ENCODE measurements at regions not wholly inside any gene's neighbourhood (a gene's known extent, or its start where the extent isn't known, plus 50 kb on each side); places are given as distances from the start of the nearest gene placed in this dataset.

- ATAC-seq (no peak), DNase-seq (ENCODE audit: low spot score) (no peak)
- H3F3A ChIP-seq (replicated peaks; ENCODE audit: low read depth) = no peaks in the 10 kb centered on the region
- H3K79me2 ChIP-seq (replicated peaks; ENCODE audit: insufficient read depth) = no peaks in the 10 kb centered on the region
- H4K20me1 ChIP-seq (replicated peaks; ENCODE audit: insufficient read depth) = no peaks in the 10 kb centered on the region
- H2AFZ ChIP-seq = no peak overlapping the region
- no peak overlapping the region for H3K27ac ChIP-seq (ENCODE audit: low read depth)
- Mint-ChIP-seq H3K36me3 (ENCODE audit: low read depth) (no peaks in the 10 kb centered on the region; the same call in 2 of the 3 replicates), H3K27me3 (ENCODE audit: insufficient read depth, low read depth, poor library complexity) (peaks cover 18% of the 10 kb centered on the region), H3K4me3 (no peak overlapping the region), H3K9me3 (no peaks in the 10 kb centered on the region), H3K4me1 (no peaks in the 10 kb centered on the region; the same call in 2 of the 3 replicates), H3K27ac (no peak overlapping the region)
- no peak overlapping the region for H3K4me2 ChIP-seq
- no peaks in the 10 kb centered on the region for H3K27me3 ChIP-seq (ENCODE audit: insufficient read depth)
- TF ChIP-seq STAT1 (IDR thresholded peaks at IDR 0.05; ENCODE audit: unreplicated experiment) (no peak), ZNF331 (CRISPR knock-in tag; IDR thresholded peaks at IDR 0.05; ENCODE audit: low read depth) (no peak)
- no peaks in the 10 kb centered on the region for H3K36me3 ChIP-seq (ENCODE audit: insufficient read depth)
- H3K9me2 ChIP-seq (ENCODE audit: insufficient read depth) = no peaks in the 10 kb centered on the region
- no peaks in the 10 kb centered on the region for H3K4me1 ChIP-seq (ENCODE audit: insufficient read depth)
- H3K4me3 ChIP-seq = no peak overlapping the region
Observed at GRCh38 chr2:120482334-120482733, 136.4 kb downstream of the INHBB start.

- Mint-ChIP-seq H3K9me3 (no peaks in the 10 kb centered on the region), H3K27ac (no peak overlapping the region), H3K4me3 (no peak overlapping the region), H3K27me3 (ENCODE audit: insufficient read depth, low read depth, poor library complexity) (peaks cover 21% of the 10 kb centered on the region), H3K4me1 (no peaks in the 10 kb centered on the region; the same call in 2 of the 3 replicates), H3K36me3 (ENCODE audit: low read depth) (no peaks in the 10 kb centered on the region; the same call in 2 of the 3 replicates)
- H3K9me2 ChIP-seq (ENCODE audit: insufficient read depth) = no peaks in the 10 kb centered on the region
- DNase-seq (ENCODE audit: low spot score) (no peak), ATAC-seq (no peak)
- H3K4me2 ChIP-seq = no peak overlapping the region
- H3K4me1 ChIP-seq (ENCODE audit: insufficient read depth) = no peaks in the 10 kb centered on the region
- no peak overlapping the region for H3K4me3 ChIP-seq
- no peaks in the 10 kb centered on the region for H3K36me3 ChIP-seq (ENCODE audit: insufficient read depth)
- no peak overlapping the region for H2AFZ ChIP-seq
- H3K79me2 ChIP-seq (replicated peaks; ENCODE audit: insufficient read depth) = no peaks in the 10 kb centered on the region
- H3K27me3 ChIP-seq (ENCODE audit: insufficient read depth) = no peaks in the 10 kb centered on the region
- H3K27ac ChIP-seq (ENCODE audit: low read depth) = no peak overlapping the region
- H3F3A ChIP-seq (replicated peaks; ENCODE audit: low read depth) = no peaks in the 10 kb centered on the region
- no peaks in the 10 kb centered on the region for H4K20me1 ChIP-seq (replicated peaks; ENCODE audit: insufficient read depth)
- TF ChIP-seq ZNF462 (CRISPR knock-in tag; IDR thresholded peaks at IDR 0.05) (no peak), ETS1 (IDR thresholded peaks at IDR 0.05) (no peak), ZNF331 (CRISPR knock-in tag; IDR thresholded peaks at IDR 0.05; ENCODE audit: low read depth) (no peak), CTCF (conservative IDR thresholded peaks at IDR 0.05; ENCODE audit: low read depth in 2 of 2) (no peak), CREB1 (CRISPR knock-in tag; IDR thresholded peaks at IDR 0.05; ENCODE audit: low read depth) (no peak), EZH2 (IDR thresholded peaks at IDR 0.05; ENCODE audit: low read depth, unreplicated experiment) (no peak), REST (IDR thresholded peaks at IDR 0.05; ENCODE audit: unreplicated experiment) (no peak), POLR2AphosphoS5 (IDR thresholded peaks at IDR 0.05; ENCODE audit: low read depth) (no peak), ZNF114 (CRISPR knock-in tag; IDR thresholded peaks at IDR 0.05) (no peak)
Observed at GRCh38 chr2:120483355-120483754, 137.4 kb downstream of the INHBB start.
